MM.1S (cell line): ENCODE measurements at regions not wholly inside any gene's neighbourhood (a gene's known extent, or its start where the extent isn't known, plus 50 kb on each side); places are given as distances from the start of the nearest gene placed in this dataset.
"Not testable (repeated sequence)": the region's sequence is repeated elsewhere in the genome, so short reads cannot be mapped to it uniquely, and the experiment has no call there.

Source experiments
- EZH2phosphoT487 ChIP-seq: fragments of 300-600 bp; sonication (generic); IDR thresholded peaks from 2 replicates; pipeline ENCODE4 v1.6.1; 2018; ENCODE audit warnings: antibody characterized with exemption, low read length
- TF ChIP-seq, protein P1 (sequence below): fragments of 300-600 bp; sonication (generic); IDR thresholded peaks from 2 replicates; pipeline ENCODE4 v1.5.1; 2016; ENCODE audit warnings: antibody characterized with exemption, low read length, mixed read lengths

DNA sequence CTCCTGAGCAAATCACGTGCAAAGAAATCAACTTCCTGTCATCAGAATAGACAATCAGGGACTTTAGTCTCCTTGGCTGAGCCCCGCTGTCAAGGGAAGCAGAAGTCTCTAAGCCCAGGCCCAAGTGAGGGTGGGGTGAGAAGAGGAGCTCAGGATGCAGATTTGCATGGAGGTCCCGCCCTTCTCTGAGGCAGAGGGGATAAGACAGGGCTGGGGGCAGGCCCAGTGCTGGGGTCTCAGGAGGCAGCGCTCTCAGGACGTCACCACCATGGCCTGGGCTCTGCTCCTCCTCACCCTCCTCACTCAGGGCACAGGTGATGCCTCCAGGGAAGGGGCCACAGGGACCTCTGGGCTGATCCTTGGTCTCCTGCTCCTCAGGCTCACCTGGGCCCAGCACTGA, 65.1 kb upstream of the IGLL5 start:
- TF ChIP-seq, protein P1, sequence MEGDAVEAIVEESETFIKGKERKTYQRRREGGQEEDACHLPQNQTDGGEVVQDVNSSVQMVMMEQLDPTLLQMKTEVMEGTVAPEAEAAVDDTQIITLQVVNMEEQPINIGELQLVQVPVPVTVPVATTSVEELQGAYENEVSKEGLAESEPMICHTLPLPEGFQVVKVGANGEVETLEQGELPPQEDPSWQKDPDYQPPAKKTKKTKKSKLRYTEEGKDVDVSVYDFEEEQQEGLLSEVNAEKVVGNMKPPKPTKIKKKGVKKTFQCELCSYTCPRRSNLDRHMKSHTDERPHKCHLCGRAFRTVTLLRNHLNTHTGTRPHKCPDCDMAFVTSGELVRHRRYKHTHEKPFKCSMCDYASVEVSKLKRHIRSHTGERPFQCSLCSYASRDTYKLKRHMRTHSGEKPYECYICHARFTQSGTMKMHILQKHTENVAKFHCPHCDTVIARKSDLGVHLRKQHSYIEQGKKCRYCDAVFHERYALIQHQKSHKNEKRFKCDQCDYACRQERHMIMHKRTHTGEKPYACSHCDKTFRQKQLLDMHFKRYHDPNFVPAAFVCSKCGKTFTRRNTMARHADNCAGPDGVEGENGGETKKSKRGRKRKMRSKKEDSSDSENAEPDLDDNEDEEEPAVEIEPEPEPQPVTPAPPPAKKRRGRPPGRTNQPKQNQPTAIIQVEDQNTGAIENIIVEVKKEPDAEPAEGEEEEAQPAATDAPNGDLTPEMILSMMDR, result not testable (repeated sequence)
- not testable (repeated sequence) for TF ChIP-seq EZH2phosphoT487
